ENCODE measurements at regions not wholly inside any gene's neighbourhood (a gene's known extent, or its start where the extent isn't known, plus 50 kb on each side); places are given as distances from the start of the nearest gene placed in this dataset.

- TF ChIP-seq POLR2A (IDR thresholded peaks at IDR 0.05; ENCODE audit: low read depth, low read length): no peak
- TF ChIP-seq POLR2AphosphoS5 (IDR thresholded peaks at IDR 0.05; ENCODE audit: low read depth, low read length): no peak
- TF ChIP-seq TAF1 (IDR thresholded peaks at IDR 0.05; ENCODE audit: low read depth, low read length): no peak
- no peak for TF ChIP-seq PAX5 (IDR thresholded peaks at IDR 0.05; ENCODE audit: insufficient read depth, low read length, severe bottlenecking)
- TF ChIP-seq POU2F2 (IDR thresholded peaks at IDR 0.05; ENCODE audit: low read depth, low read length): no peak
- TF ChIP-seq SPI1 (IDR thresholded peaks at IDR 0.05; ENCODE audit: low read depth, low read length): no peak
Measured at GRCh38 chr7:17434841-17435692, 136.6 kb downstream of the AHR start.
